HEK293 (cell line): ENCODE measurements at regions not wholly inside any gene's neighbourhood (a gene's known extent, or its start where the extent isn't known, plus 50 kb on each side); places are given as distances from the start of the nearest gene placed in this dataset.

Experiments
- MYNN ChIP-seq: fragments of 450-650 bp; formaldehyde crosslinking; IDR thresholded peaks from 2 replicates; pipeline ENCODE4 v1.5.1; 2016; ENCODE audit warnings: missing biosample characterization, missing genetic modification characterization, borderline replicate concordance
- TCF7L2 ChIP-seq: IDR thresholded peaks from 2 replicates; pipeline ENCODE4 v1.6.1; 2011; ENCODE audit warnings: low read depth, mild to moderate bottlenecking, inconsistent platforms, low read length, moderate library complexity, borderline replicate concordance
- ZNF10 ChIP-seq: fragments of 450-650 bp; formaldehyde crosslinking; IDR thresholded peaks from 2 replicates; pipeline ENCODE4 v1.5.1; 2017; ENCODE audit warnings: missing biosample characterization, missing genetic modification characterization
- ZNF174 ChIP-seq: fragments of 450-650 bp; formaldehyde crosslinking; IDR thresholded peaks from 2 replicates; pipeline ENCODE4 v1.5.0; 2017; ENCODE audit warnings: missing biosample characterization, mild to moderate bottlenecking, missing genetic modification characterization
- ZNF629 ChIP-seq: fragments of 450-650 bp; formaldehyde crosslinking; IDR thresholded peaks from 2 replicates; pipeline ENCODE4 v1.5.1; 2017; ENCODE audit warnings: missing biosample characterization, missing genetic modification characterization
- ZNF747 ChIP-seq: fragments of 450-650 bp; formaldehyde crosslinking; IDR thresholded peaks from 2 replicates; pipeline ENCODE4 v1.5.1; 2016; ENCODE audit warnings: missing biosample characterization, missing genetic modification characterization
- TF ChIP-seq, protein P1 (sequence below): fragments of 450-650 bp; formaldehyde crosslinking; IDR thresholded peaks from 2 replicates; pipeline ENCODE4 v1.5.1; 2016; ENCODE audit warnings: missing biosample characterization, missing genetic modification characterization
- TF ChIP-seq, protein P2 (sequence below): fragments of 450-650 bp; formaldehyde crosslinking; IDR thresholded peaks from 2 replicates; pipeline ENCODE4 v1.5.1; 2016; ENCODE audit warnings: missing biosample characterization, missing genetic modification characterization
- TF ChIP-seq, protein P3 (sequence below): fragments of 450-650 bp; formaldehyde crosslinking; optimal IDR thresholded peaks from 2 replicates; pipeline ENCODE3; 2016; ENCODE audit warnings: missing biosample characterization, mild to moderate bottlenecking, missing genetic modification characterization

DNA sequence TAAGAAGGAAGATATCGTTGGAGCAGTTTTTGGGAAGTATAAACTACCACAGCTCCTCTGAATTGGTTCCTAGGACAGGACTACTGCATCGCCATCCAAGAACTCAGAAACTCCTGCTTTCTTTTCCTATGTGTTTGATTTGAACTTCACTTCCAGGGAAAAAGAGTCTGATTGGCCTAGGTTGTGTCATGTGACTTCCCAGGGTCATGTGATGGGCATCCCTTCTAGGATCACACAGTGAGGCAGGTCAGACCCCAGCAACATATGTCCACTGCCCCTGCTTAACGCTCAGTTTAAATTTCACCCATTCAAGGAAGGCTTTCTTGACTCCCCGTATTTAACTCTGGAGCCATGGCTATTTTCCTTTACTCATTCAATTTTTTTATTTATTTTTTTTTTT is 445.2 kb upstream of the SALL1 start:
- TF ChIP-seq, protein P1, sequence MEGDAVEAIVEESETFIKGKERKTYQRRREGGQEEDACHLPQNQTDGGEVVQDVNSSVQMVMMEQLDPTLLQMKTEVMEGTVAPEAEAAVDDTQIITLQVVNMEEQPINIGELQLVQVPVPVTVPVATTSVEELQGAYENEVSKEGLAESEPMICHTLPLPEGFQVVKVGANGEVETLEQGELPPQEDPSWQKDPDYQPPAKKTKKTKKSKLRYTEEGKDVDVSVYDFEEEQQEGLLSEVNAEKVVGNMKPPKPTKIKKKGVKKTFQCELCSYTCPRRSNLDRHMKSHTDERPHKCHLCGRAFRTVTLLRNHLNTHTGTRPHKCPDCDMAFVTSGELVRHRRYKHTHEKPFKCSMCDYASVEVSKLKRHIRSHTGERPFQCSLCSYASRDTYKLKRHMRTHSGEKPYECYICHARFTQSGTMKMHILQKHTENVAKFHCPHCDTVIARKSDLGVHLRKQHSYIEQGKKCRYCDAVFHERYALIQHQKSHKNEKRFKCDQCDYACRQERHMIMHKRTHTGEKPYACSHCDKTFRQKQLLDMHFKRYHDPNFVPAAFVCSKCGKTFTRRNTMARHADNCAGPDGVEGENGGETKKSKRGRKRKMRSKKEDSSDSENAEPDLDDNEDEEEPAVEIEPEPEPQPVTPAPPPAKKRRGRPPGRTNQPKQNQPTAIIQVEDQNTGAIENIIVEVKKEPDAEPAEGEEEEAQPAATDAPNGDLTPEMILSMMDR (tag by site-specific recombination): no peak
- TF ChIP-seq ZNF10 (tag by site-specific recombination) (no peak), MYNN (tag by site-specific recombination) (no peak), ZNF629 (tag by site-specific recombination) (no peak), ZNF174 (no peak), ZNF747 (tag by site-specific recombination) (no peak), TCF7L2 (no peak)
- TF ChIP-seq, protein P2, sequence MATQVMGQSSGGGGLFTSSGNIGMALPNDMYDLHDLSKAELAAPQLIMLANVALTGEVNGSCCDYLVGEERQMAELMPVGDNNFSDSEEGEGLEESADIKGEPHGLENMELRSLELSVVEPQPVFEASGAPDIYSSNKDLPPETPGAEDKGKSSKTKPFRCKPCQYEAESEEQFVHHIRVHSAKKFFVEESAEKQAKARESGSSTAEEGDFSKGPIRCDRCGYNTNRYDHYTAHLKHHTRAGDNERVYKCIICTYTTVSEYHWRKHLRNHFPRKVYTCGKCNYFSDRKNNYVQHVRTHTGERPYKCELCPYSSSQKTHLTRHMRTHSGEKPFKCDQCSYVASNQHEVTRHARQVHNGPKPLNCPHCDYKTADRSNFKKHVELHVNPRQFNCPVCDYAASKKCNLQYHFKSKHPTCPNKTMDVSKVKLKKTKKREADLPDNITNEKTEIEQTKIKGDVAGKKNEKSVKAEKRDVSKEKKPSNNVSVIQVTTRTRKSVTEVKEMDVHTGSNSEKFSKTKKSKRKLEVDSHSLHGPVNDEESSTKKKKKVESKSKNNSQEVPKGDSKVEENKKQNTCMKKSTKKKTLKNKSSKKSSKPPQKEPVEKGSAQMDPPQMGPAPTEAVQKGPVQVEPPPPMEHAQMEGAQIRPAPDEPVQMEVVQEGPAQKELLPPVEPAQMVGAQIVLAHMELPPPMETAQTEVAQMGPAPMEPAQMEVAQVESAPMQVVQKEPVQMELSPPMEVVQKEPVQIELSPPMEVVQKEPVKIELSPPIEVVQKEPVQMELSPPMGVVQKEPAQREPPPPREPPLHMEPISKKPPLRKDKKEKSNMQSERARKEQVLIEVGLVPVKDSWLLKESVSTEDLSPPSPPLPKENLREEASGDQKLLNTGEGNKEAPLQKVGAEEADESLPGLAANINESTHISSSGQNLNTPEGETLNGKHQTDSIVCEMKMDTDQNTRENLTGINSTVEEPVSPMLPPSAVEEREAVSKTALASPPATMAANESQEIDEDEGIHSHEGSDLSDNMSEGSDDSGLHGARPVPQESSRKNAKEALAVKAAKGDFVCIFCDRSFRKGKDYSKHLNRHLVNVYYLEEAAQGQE: no peak
- TF ChIP-seq, protein P3, sequence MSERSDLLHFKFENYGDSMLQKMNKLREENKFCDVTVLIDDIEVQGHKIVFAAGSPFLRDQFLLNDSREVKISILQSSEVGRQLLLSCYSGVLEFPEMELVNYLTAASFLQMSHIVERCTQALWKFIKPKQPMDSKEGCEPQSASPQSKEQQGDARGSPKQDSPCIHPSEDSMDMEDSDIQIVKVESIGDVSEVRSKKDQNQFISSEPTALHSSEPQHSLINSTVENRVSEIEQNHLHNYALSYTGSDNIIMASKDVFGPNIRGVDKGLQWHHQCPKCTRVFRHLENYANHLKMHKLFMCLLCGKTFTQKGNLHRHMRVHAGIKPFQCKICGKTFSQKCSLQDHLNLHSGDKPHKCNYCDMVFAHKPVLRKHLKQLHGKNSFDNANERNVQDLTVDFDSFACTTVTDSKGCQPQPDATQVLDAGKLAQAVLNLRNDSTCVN: no peak
